Right lobe of liver (tissue), 4 donors: ENCODE measurements at regions not wholly inside any gene's neighbourhood (a gene's known extent, or its start where the extent isn't known, plus 50 kb on each side); places are given as distances from the start of the nearest gene placed in this dataset.

Source experiments
- CTCF ChIP-seq, 4 donors: fragments of 200-600 bp in 3 of 4; fragments of 450-650 bp in 1 of 4; IDR thresholded peaks; one replicate each; pipeline versions ENCODE4 v1.5.1 to v1.8.0; 2016 to 2022; ENCODE audit warnings: antibody characterized with exemption in 4 of 4, mild to moderate bottlenecking in 2 of 4
- POLR2A ChIP-seq: fragments of 450-650 bp; IDR thresholded peaks from one replicate; pipeline ENCODE4 v1.6.1; 2017; ENCODE audit warnings: antibody characterized with exemption, mild to moderate bottlenecking
- donor health status: DM: no; HTN: no; CAD: no.
- donor health status: DM: no; HTN: no; CAD: no.
- donor health status: DM: no; HTN: yes; CAD: no.

GRCh38 chr1:38287036-38287435, 240.4 kb upstream of the POU3F1 start:
- TF ChIP-seq CTCF (IDR thresholded peaks at IDR 0.05) (no peak), POLR2A (no peak)
